ENCODE measurements at regions not wholly inside any gene's neighbourhood (a gene's known extent, or its start where the extent isn't known, plus 50 kb on each side); places are given as distances from the start of the nearest gene placed in this dataset.

DNA sequence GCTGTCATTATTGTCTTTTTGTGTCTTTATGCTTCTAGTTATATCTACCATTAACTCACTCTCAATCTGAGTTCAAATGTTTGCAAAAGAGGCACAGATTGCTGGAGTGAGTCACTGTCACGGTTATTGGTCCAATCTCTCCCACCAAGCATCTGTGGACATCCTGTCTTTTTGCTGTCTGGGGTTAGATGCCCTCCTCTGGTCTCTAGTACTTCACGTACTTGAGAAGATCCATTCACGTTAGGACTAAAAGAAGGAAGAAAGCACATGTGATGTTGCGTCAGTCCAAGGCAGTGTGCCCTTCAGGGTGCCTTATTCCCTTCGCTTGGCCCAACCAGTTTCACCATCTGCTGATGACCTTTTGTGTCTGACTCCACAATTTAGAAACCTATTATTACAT, 72.3 kb upstream of the STXBP6 start:
- DNase-seq (ENCODE audit: low spot score) (no peak), FAIRE-seq (no peak), ATAC-seq (no peak)
- TF ChIP-seq ZNF34 (CRISPR knock-in tag; IDR thresholded peaks at IDR 0.05; ENCODE audit: borderline replicate concordance) (no peak), SMAD3 (CRISPR knock-in tag; IDR thresholded peaks at IDR 0.05) (no peak), HNRNPLL (IDR thresholded peaks at IDR 0.05; ENCODE audit: low read depth, low read length, poor library complexity, severe bottlenecking) (no peak), ZNF367 (CRISPR knock-in tag; IDR thresholded peaks at IDR 0.05; ENCODE audit: borderline replicate concordance) (no peak), SYNCRIP (IDR thresholded peaks at IDR 0.05; ENCODE audit: insufficient read depth, low read depth, low read length) (no peak), ZNF136 (CRISPR knock-in tag; IDR thresholded peaks at IDR 0.05; ENCODE audit: low read depth) (no peak), ATAD3A (CRISPR knock-in tag; IDR thresholded peaks at IDR 0.05) (no peak), CC2D1A (CRISPR knock-in tag; IDR thresholded peaks at IDR 0.05) (no peak), ZBTB42 (CRISPR knock-in tag; IDR thresholded peaks at IDR 0.05) (no peak), TEAD2 (CRISPR knock-in tag; IDR thresholded peaks at IDR 0.05) (no peak), PAWR (CRISPR knock-in tag; IDR thresholded peaks at IDR 0.05; ENCODE audit: borderline replicate concordance) (no peak), SP5 (CRISPR knock-in tag; IDR thresholded peaks at IDR 0.05; ENCODE audit: borderline replicate concordance, low read depth) (no peak), ZNF275 (CRISPR knock-in tag; IDR thresholded peaks at IDR 0.05; ENCODE audit: borderline replicate concordance) (no peak), SIX4 (CRISPR knock-in tag; IDR thresholded peaks at IDR 0.05) (no peak), DPF2 (CRISPR knock-in tag; IDR thresholded peaks at IDR 0.05; ENCODE audit: borderline replicate concordance, low read depth) (no peak), ZNF17 (CRISPR knock-in tag; IDR thresholded peaks at IDR 0.05) (no peak)
- TF ChIP-seq, protein P1, sequence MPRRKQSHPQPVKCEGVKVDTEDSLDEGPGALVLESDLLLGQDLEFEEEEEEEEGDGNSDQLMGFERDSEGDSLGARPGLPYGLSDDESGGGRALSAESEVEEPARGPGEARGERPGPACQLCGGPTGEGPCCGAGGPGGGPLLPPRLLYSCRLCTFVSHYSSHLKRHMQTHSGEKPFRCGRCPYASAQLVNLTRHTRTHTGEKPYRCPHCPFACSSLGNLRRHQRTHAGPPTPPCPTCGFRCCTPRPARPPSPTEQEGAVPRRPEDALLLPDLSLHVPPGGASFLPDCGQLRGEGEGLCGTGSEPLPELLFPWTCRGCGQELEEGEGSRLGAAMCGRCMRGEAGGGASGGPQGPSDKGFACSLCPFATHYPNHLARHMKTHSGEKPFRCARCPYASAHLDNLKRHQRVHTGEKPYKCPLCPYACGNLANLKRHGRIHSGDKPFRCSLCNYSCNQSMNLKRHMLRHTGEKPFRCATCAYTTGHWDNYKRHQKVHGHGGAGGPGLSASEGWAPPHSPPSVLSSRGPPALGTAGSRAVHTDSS (CRISPR knock-in tag; conservative IDR thresholded peaks at IDR 0.05), result no peak
- TF ChIP-seq, protein P2, sequence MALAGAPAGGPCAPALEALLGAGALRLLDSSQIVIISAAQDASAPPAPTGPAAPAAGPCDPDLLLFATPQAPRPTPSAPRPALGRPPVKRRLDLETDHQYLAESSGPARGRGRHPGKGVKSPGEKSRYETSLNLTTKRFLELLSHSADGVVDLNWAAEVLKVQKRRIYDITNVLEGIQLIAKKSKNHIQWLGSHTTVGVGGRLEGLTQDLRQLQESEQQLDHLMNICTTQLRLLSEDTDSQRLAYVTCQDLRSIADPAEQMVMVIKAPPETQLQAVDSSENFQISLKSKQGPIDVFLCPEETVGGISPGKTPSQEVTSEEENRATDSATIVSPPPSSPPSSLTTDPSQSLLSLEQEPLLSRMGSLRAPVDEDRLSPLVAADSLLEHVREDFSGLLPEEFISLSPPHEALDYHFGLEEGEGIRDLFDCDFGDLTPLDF (CRISPR knock-in tag; IDR thresholded peaks at IDR 0.05), result no peak
- TF ChIP-seq, protein P3, sequence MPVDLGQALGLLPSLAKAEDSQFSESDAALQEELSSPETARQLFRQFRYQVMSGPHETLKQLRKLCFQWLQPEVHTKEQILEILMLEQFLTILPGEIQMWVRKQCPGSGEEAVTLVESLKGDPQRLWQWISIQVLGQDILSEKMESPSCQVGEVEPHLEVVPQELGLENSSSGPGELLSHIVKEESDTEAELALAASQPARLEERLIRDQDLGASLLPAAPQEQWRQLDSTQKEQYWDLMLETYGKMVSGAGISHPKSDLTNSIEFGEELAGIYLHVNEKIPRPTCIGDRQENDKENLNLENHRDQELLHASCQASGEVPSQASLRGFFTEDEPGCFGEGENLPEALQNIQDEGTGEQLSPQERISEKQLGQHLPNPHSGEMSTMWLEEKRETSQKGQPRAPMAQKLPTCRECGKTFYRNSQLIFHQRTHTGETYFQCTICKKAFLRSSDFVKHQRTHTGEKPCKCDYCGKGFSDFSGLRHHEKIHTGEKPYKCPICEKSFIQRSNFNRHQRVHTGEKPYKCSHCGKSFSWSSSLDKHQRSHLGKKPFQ (CRISPR knock-in tag; IDR thresholded peaks at IDR 0.05; ENCODE audit: insufficient replicate concordance), result no peak
- Histone ChIP-seq H4K20me1 (ENCODE audit: insufficient read depth, low read length) (no peaks in the 10 kb centered on the region), H3K27me3 (ENCODE audit: control insufficient read depth in 1 of 2, insufficient read depth in 2 of 2, low read length in 2 of 2) (no peaks in the 10 kb centered on the region), H3K9me3 (ENCODE audit: low read length) (no peaks in the 10 kb centered on the region), H3K79me2 (ENCODE audit: insufficient read depth, low read length) (no peaks in the 10 kb centered on the region), H3K36me3 (replicated peaks in 1 of 2; ENCODE audit: control insufficient read depth in 1 of 2, insufficient read depth in 2 of 2, low read length in 2 of 2) (no peaks in the 10 kb centered on the region), H3K9ac (ENCODE audit: insufficient read depth, low read depth, low read length) (no peak overlapping the region), H3K4me1 (ENCODE audit: insufficient read depth, low read length) (no peaks in the 10 kb centered on the region), H2AFZ (ENCODE audit: low read length) (no peak overlapping the region), H3K4me3 (replicated peaks in 1 of 3; ENCODE audit: insufficient read depth in 1 of 3, low read depth in 2 of 3, low read length in 3 of 3) (no peak overlapping the region), H3K27ac (ENCODE audit: extremely low read length, insufficient read depth, low read length) (no peak overlapping the region), H3K4me2 (ENCODE audit: low read depth, low read length) (no peak overlapping the region)
- ChIA-PET POLR2A (no interaction called here), CTCF (ENCODE audit: low intra/inter-chr PET ratio, low total read pairs) (no interaction called here)
- BruUV-seq (replicated peaks), result no TSS peak
- in situ Hi-C loops (cut with HindIII; ENCODE audit: extremely low pct_ligation_motif_present, low pct_unique_long_range_greater_than_20kb) (no loop called here), intact Hi-C loops (cut with micrococcal nuclease; ENCODE audit: unreplicated experiment) (no loop called here)
- WGBS (ENCODE audit: low lambda C conversion rate), result 58% methylated on average over 5 of the region's 5 CpGs

Measured in HepG2 (cell line).